Gastrocnemius medialis (tissue), 4 donors: ENCODE measurements at regions not wholly inside any gene's neighbourhood (a gene's known extent, or its start where the extent isn't known, plus 50 kb on each side); places are given as distances from the start of the nearest gene placed in this dataset.
"Not testable (repeated sequence)": the region's sequence is repeated elsewhere in the genome, so short reads cannot be mapped to it uniquely, and the experiment has no call there.

Source experiments
- ATAC-seq, 2 donors: fragments of 150-250 bp; one replicate each; pipeline ENCODE4 v1.9.1; 2016
- DNase-seq, 2 donors: peaks; one replicate each; pipeline ENCODE4 v3.0.0-alpha.2; 2019
- H3K27ac ChIP-seq, 4 donors: fragments of 200-600 bp; sonication (generic); 1 replicate in 1 of 4; 2 replicates in 3 of 4; pipeline ENCODE4 v1.5.1; 2016 to 2018; ENCODE audit warnings: mild to moderate bottlenecking in 2 of 4, moderate library complexity in 1 of 4
- H3K27me3 ChIP-seq, 3 donors: fragments of 200-600 bp; sonication (generic) in 2 of 3; 1 replicate in 1 of 3; 2 replicates in 2 of 3; pipeline versions ENCODE4 v1.5.1 to v1.6.0; 2016 to 2019; ENCODE audit warnings: mild to moderate bottlenecking in 1 of 3, moderate library complexity in 1 of 3
- H3K36me3 ChIP-seq, 2 donors: fragments of 200-600 bp; sonication (generic) in 1 of 2; one replicate each; pipeline ENCODE4 v1.5.1; 2017 to 2018
- H3K4me1 ChIP-seq, 2 donors: fragments of 200-600 bp; sonication (generic) in 1 of 2; one replicate each; pipeline ENCODE4 v1.5.1; 2016 to 2017; ENCODE audit warnings: mild to moderate bottlenecking in 2 of 2
- H3K4me3 ChIP-seq, 4 donors: fragments of 200-600 bp; sonication (generic) in 3 of 4; 1 replicate in 1 of 4; 2 replicates in 3 of 4; pipeline ENCODE4 v1.5.1; 2016 to 2019; ENCODE audit warnings: mild to moderate bottlenecking in 2 of 4
- H3K9me3 ChIP-seq, 3 donors: fragments of 200-600 bp; sonication (generic) in 2 of 3; 1 replicate in 1 of 3; 2 replicates in 2 of 3; pipeline ENCODE4 v1.5.1; 2016 to 2019
- POLR2A ChIP-seq, 2 donors: fragments of 450-650 bp; IDR thresholded peaks; one replicate each; pipeline ENCODE4 v1.6.1; 2017; ENCODE audit warnings: antibody characterized with exemption in 2 of 2, mild to moderate bottlenecking in 2 of 2, moderate library complexity in 2 of 2
- in situ Hi-C, 4 donors: fragments of 200-750 bp; cut with MboI; loops; one replicate each; pipeline versions ENCODE4 v1.15.0 to v1.8.0; 2017; ENCODE audit warnings: low sequenced_read_pairs in 4 of 4
- intact Hi-C: fragments of 100-400 bp; cut with DNase I; formaldehyde crosslinking; loops from one replicate; pipeline ENCODE4 v1.15.1; 2023; ENCODE audit warnings: low total_unique reads
- TF ChIP-seq, protein P1 (sequence below), 5 experiments: fragments of 450-650 bp in 3 of 5; fragments of 200-600 bp in 2 of 5; sonication (generic) in 2 of 5; IDR thresholded peaks in 4 of 5; conservative IDR thresholded peaks in 1 of 5; 1 replicate in 4 of 5; 2 replicates in 1 of 5; pipeline ENCODE4 v1.5.1; 2016 to 2019; ENCODE audit warnings: antibody characterized with exemption in 5 of 5, mild to moderate bottlenecking in 3 of 5, moderate library complexity in 3 of 5

DNA sequence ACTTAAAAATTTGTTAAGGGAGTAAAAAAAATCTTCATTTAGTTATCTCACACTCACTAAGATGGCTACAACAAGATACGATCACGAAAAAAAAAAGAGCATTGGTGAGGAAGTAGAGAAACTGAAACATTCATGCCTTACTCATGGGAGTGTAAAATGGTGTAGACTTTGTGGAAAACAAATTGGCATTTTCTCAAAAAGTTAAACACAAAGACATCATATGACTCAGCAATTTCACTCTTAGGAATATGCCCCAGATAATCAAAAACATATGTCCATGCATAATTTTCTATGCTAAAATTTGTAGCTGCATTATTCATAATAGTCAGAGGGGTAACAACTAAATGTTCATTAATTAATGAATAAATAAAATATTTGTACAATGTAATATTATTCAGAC lies 120.9 kb upstream of the IRAK1BP1 start:
- no peak overlapping the region for H3K4me3 ChIP-seq
- H3K27me3 ChIP-seq: no peaks in the 10 kb centered on the region
- in situ Hi-C loops: no loop called here
- intact Hi-C loops: no loop called here
- DNase-seq (no peak), ATAC-seq (no peak)
- H3K4me1 ChIP-seq: no peaks in the 10 kb centered on the region
- H3K9me3 ChIP-seq: peaks cover 0 to 6% (median 0%) of the 10 kb centered on the region in 3 donors
- H3K27ac ChIP-seq: no peak overlapping the region
- H3K36me3 ChIP-seq: no peaks in the 10 kb centered on the region
- TF ChIP-seq, protein P1, sequence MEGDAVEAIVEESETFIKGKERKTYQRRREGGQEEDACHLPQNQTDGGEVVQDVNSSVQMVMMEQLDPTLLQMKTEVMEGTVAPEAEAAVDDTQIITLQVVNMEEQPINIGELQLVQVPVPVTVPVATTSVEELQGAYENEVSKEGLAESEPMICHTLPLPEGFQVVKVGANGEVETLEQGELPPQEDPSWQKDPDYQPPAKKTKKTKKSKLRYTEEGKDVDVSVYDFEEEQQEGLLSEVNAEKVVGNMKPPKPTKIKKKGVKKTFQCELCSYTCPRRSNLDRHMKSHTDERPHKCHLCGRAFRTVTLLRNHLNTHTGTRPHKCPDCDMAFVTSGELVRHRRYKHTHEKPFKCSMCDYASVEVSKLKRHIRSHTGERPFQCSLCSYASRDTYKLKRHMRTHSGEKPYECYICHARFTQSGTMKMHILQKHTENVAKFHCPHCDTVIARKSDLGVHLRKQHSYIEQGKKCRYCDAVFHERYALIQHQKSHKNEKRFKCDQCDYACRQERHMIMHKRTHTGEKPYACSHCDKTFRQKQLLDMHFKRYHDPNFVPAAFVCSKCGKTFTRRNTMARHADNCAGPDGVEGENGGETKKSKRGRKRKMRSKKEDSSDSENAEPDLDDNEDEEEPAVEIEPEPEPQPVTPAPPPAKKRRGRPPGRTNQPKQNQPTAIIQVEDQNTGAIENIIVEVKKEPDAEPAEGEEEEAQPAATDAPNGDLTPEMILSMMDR (IDR thresholded peaks at IDR 0.05 in 4 of 5, conservative IDR thresholded peaks at IDR 0.05 in 1 of 5): no peak
- no peak for TF ChIP-seq POLR2A (IDR thresholded peaks at IDR 0.05)

DNA sequence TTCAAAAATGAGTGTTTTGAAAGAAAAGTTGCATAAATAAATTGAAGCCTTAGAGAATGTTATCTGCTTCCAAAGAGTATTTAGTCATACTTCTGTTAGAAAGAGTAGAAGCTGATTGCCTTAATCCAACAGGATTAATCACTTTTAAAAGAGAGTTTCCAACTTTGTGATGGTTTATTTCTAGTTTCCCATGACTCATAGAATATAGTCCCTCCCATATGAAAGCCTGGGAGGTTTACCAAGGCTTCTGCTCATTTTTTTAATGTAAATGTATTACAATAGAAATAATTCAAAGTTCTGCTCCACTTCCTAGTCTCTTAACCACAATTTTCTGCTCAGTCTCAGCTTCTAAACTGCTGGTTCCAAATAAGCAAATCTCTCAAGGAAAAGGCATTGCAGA lies 118.0 kb upstream of the IRAK1BP1 start:
- TF ChIP-seq POLR2A (IDR thresholded peaks at IDR 0.05): no peak
- TF ChIP-seq, protein P1 (IDR thresholded peaks at IDR 0.05 in 4 of 5, conservative IDR thresholded peaks at IDR 0.05 in 1 of 5): no peak
- intact Hi-C loops: no loop called here
- Histone ChIP-seq H3K4me3 (no peak overlapping the region), H3K36me3 (no peaks in the 10 kb centered on the region), H3K9me3 (no peaks in the 10 kb centered on the region), H3K4me1 (no peaks in the 10 kb centered on the region), H3K27ac (no peak overlapping the region), H3K27me3 (no peaks in the 10 kb centered on the region)
- DNase-seq (no peak), ATAC-seq (no peak)
- in situ Hi-C loops: no loop called here

DNA sequence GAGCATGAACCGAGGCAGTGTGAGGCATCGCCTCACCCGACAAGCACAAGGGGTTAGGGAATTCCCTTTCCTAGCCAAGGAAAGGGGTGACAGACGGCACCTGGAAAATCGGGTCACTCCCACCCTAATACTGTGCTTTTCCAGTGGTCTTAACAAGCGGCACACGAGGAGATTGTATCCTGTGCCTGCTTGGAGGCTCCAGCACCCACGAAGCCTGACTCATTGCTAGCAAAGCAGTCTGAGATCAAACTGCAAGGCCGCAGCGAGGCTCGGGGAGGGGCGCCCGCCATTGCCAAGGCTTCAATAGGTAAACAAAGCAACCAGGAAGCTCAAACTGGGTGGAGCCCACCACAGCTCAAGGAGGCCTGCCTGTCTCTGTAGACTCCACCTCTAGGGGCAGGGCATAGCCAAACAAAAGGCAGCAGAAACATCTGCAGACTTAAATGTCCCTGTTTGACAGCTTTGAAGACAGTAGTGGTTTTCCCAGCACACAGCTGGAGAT lies 109.0 kb upstream of the IRAK1BP1 start:
- H3K9me3 ChIP-seq, in situ Hi-C loops, ATAC-seq: not testable (repeated sequence)

DNA sequence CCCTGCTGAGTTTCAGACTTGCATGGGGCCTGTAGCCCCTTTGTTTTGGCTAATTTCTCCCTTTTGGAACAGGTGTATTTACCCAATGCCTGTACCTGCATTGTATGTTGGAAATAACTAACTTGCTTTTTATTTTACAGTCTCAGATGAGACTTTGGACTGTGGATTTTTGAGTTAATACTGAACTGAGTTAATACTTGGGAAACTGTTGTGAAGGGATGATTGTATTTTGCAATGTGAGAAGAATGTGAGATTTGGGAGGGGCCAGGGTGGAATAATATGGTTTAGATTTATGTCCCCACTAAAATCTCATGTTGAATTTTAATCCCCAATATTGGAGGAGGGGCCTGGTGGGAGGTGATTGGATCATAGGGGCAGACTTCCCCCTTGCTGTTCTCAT lies 99.1 kb upstream of the IRAK1BP1 start:
- Histone ChIP-seq H3K36me3 (no peaks in the 10 kb centered on the region), H3K4me3 (no peak overlapping the region), H3K9me3 (no peaks in the 10 kb centered on the region), H3K4me1 (no peaks in the 10 kb centered on the region), H3K27ac (no peak overlapping the region), H3K27me3 (no peaks in the 10 kb centered on the region)
- DNase-seq (no peak), ATAC-seq (no peak)
- intact Hi-C loops: no loop called here
- in situ Hi-C loops: no loop called here
- TF ChIP-seq, protein P1 (IDR thresholded peaks at IDR 0.05 in 4 of 5, conservative IDR thresholded peaks at IDR 0.05 in 1 of 5): no peak

More for the DNA sequence above, 109.0 kb upstream of the IRAK1BP1 start:
- DNase-seq, H3K27me3 ChIP-seq, H3K36me3 ChIP-seq, H3K4me3 ChIP-seq, H3K4me1 ChIP-seq, H3K27ac ChIP-seq, intact Hi-C loops: not testable (repeated sequence)

DNA sequence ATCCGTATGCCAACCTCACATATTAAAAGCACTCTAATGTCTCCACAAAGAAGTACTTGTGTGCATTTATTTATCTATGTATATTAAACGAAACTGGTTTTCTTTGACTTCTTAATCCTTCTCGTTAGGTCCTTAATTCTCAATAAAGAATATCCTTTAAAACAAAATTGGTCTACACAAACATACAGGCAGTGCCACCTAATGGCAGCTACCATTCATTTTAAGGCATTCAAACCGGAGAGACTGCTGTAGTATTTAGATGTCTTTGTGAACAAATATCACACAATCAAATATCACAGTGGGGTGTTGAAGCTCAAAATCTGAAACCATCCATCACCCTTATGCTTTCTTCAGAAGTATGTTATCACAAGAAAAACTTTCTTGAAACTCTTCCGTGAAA lies 96.6 kb upstream of the IRAK1BP1 start:
- in situ Hi-C loops (no loop called here), intact Hi-C loops (no loop called here)
- ATAC-seq (no peak), DNase-seq (no peak)
- H3K27me3 ChIP-seq: no peaks in the 10 kb centered on the region
- no peaks in the 10 kb centered on the region for H3K36me3 ChIP-seq
- H3K4me3 ChIP-seq: no peak overlapping the region
- no peaks in the 10 kb centered on the region for H3K9me3 ChIP-seq
- no peaks in the 10 kb centered on the region for H3K4me1 ChIP-seq
- no peak for TF ChIP-seq POLR2A (IDR thresholded peaks at IDR 0.05)
- TF ChIP-seq, protein P1 (IDR thresholded peaks at IDR 0.05 in 4 of 5, conservative IDR thresholded peaks at IDR 0.05 in 1 of 5): no peak
- no peak overlapping the region for H3K27ac ChIP-seq
